H1 (cell line): ENCODE measurements at regions not wholly inside any gene's neighbourhood (a gene's known extent, or its start where the extent isn't known, plus 50 kb on each side); places are given as distances from the start of the nearest gene placed in this dataset.

Experiments used
- CBX5 ChIP-seq: fragments of 300-800, 300-1000 bp; sonication (generic); IDR thresholded peaks from 2 replicates; pipeline ENCODE4 v1.7.1; 2016; ENCODE audit warnings: antibody characterized with exemption, low read length, low read depth
- CHD1 ChIP-seq: IDR thresholded peaks from 2 replicates; pipeline ENCODE4 v1.6.1; 2012; ENCODE audit warnings: low read depth, low read length, improper control_type of control experiment

DNA sequence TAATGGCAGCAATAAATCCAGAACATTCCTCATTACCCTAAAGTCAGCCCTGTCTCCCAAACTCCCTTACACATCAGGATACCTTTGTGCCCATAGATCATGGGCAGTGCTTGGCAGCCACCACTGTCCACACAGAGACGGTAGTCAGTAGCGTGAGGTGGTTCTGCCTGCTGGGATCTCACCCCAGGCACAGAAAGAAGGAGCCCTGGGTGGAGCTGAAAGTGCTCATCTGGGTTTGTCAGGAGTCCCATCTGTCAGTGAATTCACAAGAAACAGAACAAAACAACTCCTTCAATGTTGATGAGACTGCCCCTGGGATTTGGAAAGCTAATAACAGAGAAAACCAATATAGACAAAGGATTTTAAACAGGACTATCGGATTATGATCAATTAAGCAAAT is 90.2 kb upstream of the PRSS58 start (continued):
- TF ChIP-seq CBX5 (no peak), CHD1 (no peak)
